Subcutaneous abdominal adipose tissue (tissue), 5 donors: ENCODE measurements at regions not wholly inside any gene's neighbourhood (a gene's known extent, or its start where the extent isn't known, plus 50 kb on each side); places are given as distances from the start of the nearest gene placed in this dataset.
"Not testable (repeated sequence)": the region's sequence is repeated elsewhere in the genome, so short reads cannot be mapped to it uniquely, and the experiment has no call there.

Source experiments
- H3K27ac ChIP-seq: one replicate; pipeline ENCODE4 v1.7.0; 2013; ENCODE audit warnings: low read depth, mild to moderate bottlenecking, inconsistent platforms, low read length, moderate library complexity
- H3K27me3 ChIP-seq, 5 donors: one replicate each; pipeline ENCODE4 v1.7.0; 2013; ENCODE audit warnings: low read length in 5 of 5, inconsistent platforms in 1 of 5; ENCODE audit not compliant: control insufficient read depth in 5 of 5, insufficient read depth in 4 of 5
- H3K36me3 ChIP-seq, 5 donors: one replicate each; pipeline ENCODE4 v1.7.0; 2013; ENCODE audit warnings: low read length in 5 of 5; ENCODE audit not compliant: control insufficient read depth in 5 of 5, insufficient read depth in 5 of 5
- H3K4me1 ChIP-seq, 5 donors: one replicate each; pipeline ENCODE4 v1.7.0; 2013; ENCODE audit warnings: low read length in 5 of 5, mild to moderate bottlenecking in 3 of 5, moderate library complexity in 1 of 5; ENCODE audit not compliant: control insufficient read depth in 5 of 5, insufficient read depth in 5 of 5
- H3K4me3 ChIP-seq, 5 donors: one replicate each; pipeline ENCODE4 v1.7.0; 2013; ENCODE audit warnings: low read length in 5 of 5, low read depth in 1 of 5
- H3K9ac ChIP-seq, 5 donors: one replicate each; pipeline ENCODE4 v1.7.0; 2013; ENCODE audit warnings: low read length in 5 of 5, mild to moderate bottlenecking in 4 of 5, moderate library complexity in 3 of 5
- H3K9me3 ChIP-seq, 5 donors: one replicate each; pipeline ENCODE4 v1.7.0; 2013; ENCODE audit warnings: low read length in 5 of 5; ENCODE audit not compliant: control insufficient read depth in 5 of 5
- donor health status: healthy.
- donor health status: healthy.
- donor health status: healthy.
- donor health status: healthy.
- donor health status: healthy.

DNA sequence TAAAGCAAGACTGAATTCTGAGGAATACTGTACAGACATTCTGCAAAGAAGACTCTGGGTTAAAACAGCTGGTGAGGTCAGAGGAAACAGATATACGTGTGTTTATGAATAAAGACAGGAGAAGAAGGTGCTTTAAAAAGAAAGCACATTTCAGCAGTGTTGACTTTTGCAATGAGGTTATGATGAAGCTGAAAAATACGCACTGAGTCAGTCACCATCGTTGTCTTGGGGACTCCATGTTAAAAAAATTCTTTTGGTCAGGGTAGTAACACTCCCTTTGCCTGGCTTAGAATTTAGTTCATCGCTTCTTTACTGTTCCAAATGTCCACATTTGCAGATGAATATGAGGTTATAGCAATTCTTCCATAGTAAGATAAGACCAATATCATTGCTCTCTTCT is 1049.0 kb downstream of the TSN start:
- Histone ChIP-seq H3K9me3 (peaks cover 0 to 13% (median 6%) of the 10 kb centered on the region in 5 donors), H3K27ac (no peak overlapping the region), H3K27me3 (no peaks in the 10 kb centered on the region), H3K9ac (no peak overlapping the region), H3K4me3 (no peak overlapping the region), H3K36me3 (no peaks in the 10 kb centered on the region), H3K4me1 (no peaks in the 10 kb centered on the region)

- Histone ChIP-seq H3K4me3 (no peak overlapping the region), H3K9me3 (peaks cover 0 to 13% (median 4%) of the 10 kb centered on the region in 5 donors), H3K27me3 (no peaks in the 10 kb centered on the region), H3K9ac (no peak overlapping the region), H3K36me3 (no peaks in the 10 kb centered on the region), H3K4me1 (no peaks in the 10 kb centered on the region), H3K27ac (no peak overlapping the region)
These were observed 1049.9 kb downstream of the TSN start for GRCh38 chr2:122805346-122805745.

GRCh38 chr2:122808286-122808969 is 1053.0 kb downstream of the TSN start:
- Histone ChIP-seq H3K4me1 (no peaks in the 10 kb centered on the region), H3K27ac (no peak overlapping the region), H3K36me3 (no peaks in the 10 kb centered on the region), H3K9me3 (peaks cover 0 to 13% (median 4%) of the 10 kb centered on the region in 5 donors), H3K9ac (no peak overlapping the region), H3K27me3 (no peaks in the 10 kb centered on the region), H3K4me3 (no peak overlapping the region)

- not testable (repeated sequence) for H3K27me3 ChIP-seq, H3K4me1 ChIP-seq, H3K9ac ChIP-seq, H3K36me3 ChIP-seq, H3K4me3 ChIP-seq, H3K27ac ChIP-seq
- peaks cover 0 to 13% (median 4%) of the 10 kb centered on the region in 5 donors for H3K9me3 ChIP-seq
These were observed 1056.8 kb downstream of the TSN start for GRCh38 chr2:122812214-122812613.

GRCh38 chr2:122815120-122815519 is 1059.7 kb downstream of the TSN start:
- H3K4me1 ChIP-seq: no peaks in the 10 kb centered on the region
- no peaks in the 10 kb centered on the region for H3K9me3 ChIP-seq

GRCh38 chr2:122816803-122817202 is 1061.4 kb downstream of the TSN start:
- no peak overlapping the region for H3K9ac ChIP-seq
- H3K27me3 ChIP-seq: no peaks in the 10 kb centered on the region
- H3K4me1 ChIP-seq: no peaks in the 10 kb centered on the region
- no peak overlapping the region for H3K27ac ChIP-seq
- H3K4me3 ChIP-seq: no peak overlapping the region
- no peaks in the 10 kb centered on the region for H3K36me3 ChIP-seq
- no peaks in the 10 kb centered on the region for H3K9me3 ChIP-seq

More at GRCh38 chr2:122815120-122815519, 1059.7 kb downstream of the TSN start:
- no peaks in the 10 kb centered on the region for H3K27me3 ChIP-seq
- no peaks in the 10 kb centered on the region for H3K36me3 ChIP-seq
- no peak overlapping the region for H3K9ac ChIP-seq
- no peak overlapping the region for H3K4me3 ChIP-seq
- no peak overlapping the region for H3K27ac ChIP-seq

- H3K4me3 ChIP-seq: no peak overlapping the region
- H3K9me3 ChIP-seq: no peaks in the 10 kb centered on the region
- no peaks in the 10 kb centered on the region for H3K4me1 ChIP-seq
- H3K27ac ChIP-seq: no peak overlapping the region
- H3K9ac ChIP-seq: no peak overlapping the region
- no peaks in the 10 kb centered on the region for H3K36me3 ChIP-seq
- H3K27me3 ChIP-seq: no peaks in the 10 kb centered on the region
These were observed 1066.9 kb downstream of the TSN start for GRCh38 chr2:122822319-122822718.

DNA sequence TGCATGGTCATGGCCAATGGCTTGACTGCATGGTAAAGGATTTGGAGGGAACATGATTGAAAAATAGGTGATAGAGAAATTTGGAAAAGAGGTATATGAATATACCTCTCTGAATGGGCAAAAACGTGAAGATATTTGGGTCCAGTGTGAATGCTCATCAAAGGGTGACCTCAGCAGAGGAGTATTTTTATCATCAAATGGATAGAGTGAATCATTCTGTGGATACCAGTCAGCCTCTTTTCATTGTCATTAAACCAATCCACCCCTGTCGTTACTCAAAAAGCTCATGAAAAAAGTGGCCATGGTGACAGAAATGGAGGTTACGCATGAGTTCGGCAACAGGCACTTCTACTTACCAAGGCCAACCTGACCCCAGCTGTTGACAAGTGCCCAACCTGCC is 1074.7 kb downstream of the TSN start:
- no peak overlapping the region for H3K27ac ChIP-seq
- no peaks in the 10 kb centered on the region for H3K9me3 ChIP-seq
- no peak overlapping the region for H3K9ac ChIP-seq
- no peaks in the 10 kb centered on the region for H3K36me3 ChIP-seq
- no peak overlapping the region for H3K4me3 ChIP-seq
- H3K27me3 ChIP-seq: no peaks in the 10 kb centered on the region
- H3K4me1 ChIP-seq: no peaks in the 10 kb centered on the region

GRCh38 chr2:122831649-122832048 is 1076.2 kb downstream of the TSN start:
- no peaks in the 10 kb centered on the region for H3K9me3 ChIP-seq
- H3K36me3 ChIP-seq: no peaks in the 10 kb centered on the region
- H3K4me1 ChIP-seq: no peaks in the 10 kb centered on the region
- H3K27me3 ChIP-seq: no peaks in the 10 kb centered on the region
- H3K27ac ChIP-seq: no peak overlapping the region
- H3K4me3 ChIP-seq: no peak overlapping the region
- H3K9ac ChIP-seq: no peak overlapping the region

GRCh38 chr2:122843503-122843902 is 1088.1 kb downstream of the TSN start:
- H3K9ac ChIP-seq: no peak overlapping the region
- no peaks in the 10 kb centered on the region for H3K27me3 ChIP-seq
- no peak overlapping the region for H3K27ac ChIP-seq
- H3K36me3 ChIP-seq: no peaks in the 10 kb centered on the region
- H3K9me3 ChIP-seq: no peaks in the 10 kb centered on the region
- no peaks in the 10 kb centered on the region for H3K4me1 ChIP-seq
- H3K4me3 ChIP-seq: no peak overlapping the region
